ENCODE measurements at regions not wholly inside any gene's neighbourhood (a gene's known extent, or its start where the extent isn't known, plus 50 kb on each side); places are given as distances from the start of the nearest gene placed in this dataset.
A peak's percentile ranks its signal among the peaks of the same experiment; 100 is the strongest.

DNA sequence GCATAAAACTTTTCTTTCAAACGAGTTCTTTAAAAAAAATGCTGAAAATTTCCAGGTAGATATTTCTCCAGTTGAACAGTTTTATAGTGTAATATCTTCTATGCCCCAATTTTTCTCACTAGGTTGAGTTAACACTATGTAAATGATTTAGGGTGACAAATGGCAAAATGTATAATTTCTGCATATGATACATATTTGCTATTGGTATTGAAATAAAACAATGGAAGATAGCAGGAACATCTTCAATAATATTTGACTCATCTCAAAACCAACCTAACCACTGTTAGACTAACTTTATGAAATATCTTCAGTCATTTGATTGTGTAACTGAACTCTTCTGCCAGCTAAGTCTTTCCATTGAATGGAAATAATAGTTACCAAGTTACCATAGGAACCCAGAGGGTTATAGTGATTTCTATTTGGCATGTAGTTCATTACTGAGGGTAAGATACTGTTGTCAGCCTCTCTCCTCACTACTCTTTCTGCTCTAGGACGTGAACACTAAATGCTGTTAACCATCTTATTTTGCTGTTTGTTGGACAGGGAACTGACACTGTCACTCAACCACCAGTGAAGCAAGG is 824.7 kb upstream of the NECTIN3 start:
- H3K4me3 ChIP-seq (ENCODE audit: low read length): no peak overlapping the region
- no peak for DNase-seq (ENCODE audit: low read depth, low spot score)

DNA sequence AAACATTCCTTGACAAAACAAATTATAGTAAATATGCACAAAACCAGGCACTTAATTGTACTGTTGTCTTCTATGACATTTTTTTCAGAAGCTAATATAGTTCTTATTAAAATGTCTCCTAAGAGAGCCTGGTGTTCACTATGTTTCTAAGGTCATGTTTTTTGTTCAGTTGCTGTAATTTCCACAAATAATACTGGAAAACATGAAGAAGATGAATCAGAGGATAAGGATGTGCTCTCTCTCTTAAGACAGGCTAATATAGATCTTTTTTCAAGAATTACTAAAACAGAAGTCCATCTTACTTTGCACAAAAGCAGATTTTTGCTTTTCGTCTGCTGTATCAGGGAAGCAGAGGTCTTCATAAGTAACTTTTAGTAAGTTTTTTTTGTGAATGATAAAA is 823.0 kb upstream of the NECTIN3 start:
- no peak overlapping the region for H3K4me3 ChIP-seq (ENCODE audit: low read length)
- no peak for DNase-seq (ENCODE audit: low read depth, low spot score)

DNA sequence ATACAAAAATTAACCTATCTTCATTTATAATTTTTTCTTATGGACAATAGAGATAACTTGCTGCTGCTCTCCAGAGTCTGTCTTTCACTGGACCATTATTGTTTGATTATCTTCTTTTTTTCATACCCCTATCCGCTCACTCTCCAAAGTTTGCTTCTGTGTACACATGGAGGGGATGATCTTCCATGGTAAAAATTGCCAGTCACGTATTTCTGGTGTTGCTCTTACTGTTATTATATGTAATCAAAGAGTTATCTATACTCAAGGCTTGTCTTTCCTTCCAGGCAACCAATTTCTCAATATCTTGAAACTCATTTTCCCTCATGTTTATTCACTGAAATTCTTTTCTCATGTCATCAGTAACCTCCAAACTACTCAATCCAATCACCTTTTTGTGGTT is 817.8 kb upstream of the NECTIN3 start:
- DNase-seq (ENCODE audit: low read depth, low spot score): no peak
- no peak overlapping the region for H3K4me3 ChIP-seq (ENCODE audit: low read length)

DNA sequence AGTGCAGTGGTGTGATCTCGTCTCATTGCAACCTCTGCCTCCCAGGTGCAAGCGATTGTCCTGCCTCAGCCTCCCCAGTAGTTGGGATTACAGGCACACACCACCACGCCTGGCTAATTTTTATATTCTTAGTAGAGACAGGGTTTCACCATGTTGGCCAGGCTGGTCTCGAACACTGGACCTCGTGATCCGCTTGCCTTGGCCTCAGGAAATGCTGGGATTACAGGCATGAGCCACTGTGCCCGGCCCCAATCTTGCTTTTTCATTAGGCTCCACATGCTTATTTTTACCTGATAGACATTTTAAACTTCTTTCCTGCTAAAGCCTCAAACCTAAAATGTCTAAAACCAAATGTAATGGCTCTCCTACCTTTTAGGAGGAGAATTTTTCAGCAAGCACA is 817.0 kb upstream of the NECTIN3 start:
- no peak for DNase-seq (ENCODE audit: low read depth, low spot score)
- H3K4me3 ChIP-seq (ENCODE audit: low read length): no peak overlapping the region

DNA sequence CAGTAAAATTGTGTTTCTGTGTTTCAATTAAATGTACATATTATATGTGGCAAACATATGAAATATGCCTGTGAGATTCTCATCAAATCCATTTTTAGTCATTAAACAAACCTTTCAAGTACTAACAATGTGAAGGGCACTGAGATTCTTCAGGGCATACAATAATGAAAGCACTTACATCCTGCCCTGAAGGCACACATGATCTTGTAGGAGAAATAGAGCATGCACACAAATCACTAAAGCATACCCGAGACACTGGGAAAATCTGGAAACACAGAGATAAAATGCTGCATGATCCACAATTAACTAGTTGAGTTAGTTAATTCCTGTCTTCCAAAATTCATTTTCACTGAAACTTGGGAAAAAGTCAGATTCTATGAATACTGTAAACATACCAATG is 810.5 kb upstream of the NECTIN3 start:
- no peak overlapping the region for H3K4me3 ChIP-seq (ENCODE audit: low read length)
- DNase-seq (ENCODE audit: low read depth, low spot score): no peak

DNA sequence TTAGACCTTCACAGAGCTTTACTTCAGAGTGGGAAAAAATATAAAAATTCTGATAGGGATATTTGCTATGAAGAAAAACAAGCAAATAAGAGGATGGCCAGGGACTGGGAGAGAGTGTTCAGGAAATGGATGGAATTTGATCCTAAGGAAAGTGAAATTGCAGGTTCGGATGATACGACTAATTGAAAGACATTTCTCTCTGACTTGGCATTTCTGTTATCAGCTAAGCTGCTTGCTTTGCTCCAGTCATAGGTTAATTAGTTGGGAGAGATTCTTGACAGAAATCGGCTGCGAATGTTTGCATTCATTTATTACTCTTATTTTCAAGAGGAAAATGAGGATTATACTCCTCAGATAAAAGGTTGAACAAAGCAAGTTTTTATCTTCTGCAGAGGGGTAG is 808.7 kb upstream of the NECTIN3 start:
- no peak for DNase-seq (ENCODE audit: low read depth, low spot score)
- no peak overlapping the region for H3K4me3 ChIP-seq (ENCODE audit: low read length)

DNA sequence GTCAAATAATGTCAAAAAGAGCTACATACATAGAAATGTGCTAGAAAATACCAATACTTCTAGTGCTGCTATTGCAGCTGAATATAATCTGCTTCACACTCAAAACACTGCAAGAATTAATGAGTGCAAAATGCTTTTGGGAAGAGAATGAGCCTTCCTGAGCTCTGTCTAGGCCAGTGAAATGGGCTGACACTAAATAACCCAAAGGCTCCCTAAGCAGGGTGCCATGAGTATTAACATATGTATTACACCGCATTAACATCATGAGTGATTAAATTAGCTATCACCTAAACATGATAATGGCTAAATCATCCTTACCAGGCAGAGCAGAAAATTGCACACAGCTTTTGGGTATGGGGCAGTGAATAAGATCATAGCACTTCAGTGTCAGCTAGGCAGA is 806.3 kb upstream of the NECTIN3 start:
- no peak for DNase-seq (ENCODE audit: low read depth, low spot score)

DNA sequence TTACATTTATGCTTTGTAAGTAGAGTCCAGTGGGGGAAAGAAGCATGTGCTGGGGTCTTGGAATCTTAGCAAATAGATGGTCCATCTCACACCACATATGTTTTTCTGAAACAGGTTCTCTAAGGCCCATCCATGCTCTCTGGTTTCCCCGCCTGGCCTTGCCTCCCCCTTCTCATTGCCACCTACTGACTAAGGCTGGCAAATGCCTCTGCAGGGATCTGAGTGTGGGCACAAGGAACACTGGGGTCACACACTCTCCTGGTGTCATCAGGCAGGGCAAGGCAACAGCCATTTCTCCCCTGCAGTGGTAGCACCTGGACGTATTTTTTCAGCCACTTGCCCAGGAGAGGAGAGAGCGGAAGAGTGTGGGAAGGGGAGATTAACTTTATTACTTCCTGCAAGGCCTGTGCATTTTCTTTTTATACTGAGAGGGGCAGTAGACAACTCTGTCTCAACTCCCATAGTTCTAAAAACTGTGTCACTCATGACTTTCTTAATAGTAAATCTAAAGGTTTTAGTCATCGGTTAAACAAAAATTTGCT is 804.2 kb upstream of the NECTIN3 start:
- no peak overlapping the region for H3K4me3 ChIP-seq (ENCODE audit: low read length)
- no peak for DNase-seq (ENCODE audit: low read depth, low spot score)

More for the DNA sequence above, 806.3 kb upstream of the NECTIN3 start:
- no peak overlapping the region for H3K4me3 ChIP-seq (ENCODE audit: low read length)

DNA sequence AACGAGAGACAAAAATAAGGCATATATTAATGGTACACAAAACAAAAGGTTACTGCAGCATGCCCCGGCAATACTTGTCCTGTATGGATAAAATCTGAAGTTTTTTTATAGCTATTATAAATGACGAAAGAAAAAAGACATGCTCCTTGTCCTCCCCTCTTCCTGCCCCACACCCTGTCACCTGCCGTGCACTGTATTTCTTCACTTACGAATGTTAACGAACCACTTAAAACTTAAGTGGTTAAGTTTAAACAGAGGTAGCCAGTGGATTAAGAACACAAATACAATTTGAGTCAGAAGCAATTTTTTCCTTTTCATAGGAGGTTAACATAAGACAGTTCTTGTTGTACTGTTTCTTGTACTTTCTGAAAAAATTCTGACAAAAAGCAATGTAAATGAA is 799.1 kb upstream of the NECTIN3 start:
- no peak overlapping the region for H3K4me3 ChIP-seq (ENCODE audit: low read length)
- no peak for DNase-seq (ENCODE audit: low read depth, low spot score)

DNA sequence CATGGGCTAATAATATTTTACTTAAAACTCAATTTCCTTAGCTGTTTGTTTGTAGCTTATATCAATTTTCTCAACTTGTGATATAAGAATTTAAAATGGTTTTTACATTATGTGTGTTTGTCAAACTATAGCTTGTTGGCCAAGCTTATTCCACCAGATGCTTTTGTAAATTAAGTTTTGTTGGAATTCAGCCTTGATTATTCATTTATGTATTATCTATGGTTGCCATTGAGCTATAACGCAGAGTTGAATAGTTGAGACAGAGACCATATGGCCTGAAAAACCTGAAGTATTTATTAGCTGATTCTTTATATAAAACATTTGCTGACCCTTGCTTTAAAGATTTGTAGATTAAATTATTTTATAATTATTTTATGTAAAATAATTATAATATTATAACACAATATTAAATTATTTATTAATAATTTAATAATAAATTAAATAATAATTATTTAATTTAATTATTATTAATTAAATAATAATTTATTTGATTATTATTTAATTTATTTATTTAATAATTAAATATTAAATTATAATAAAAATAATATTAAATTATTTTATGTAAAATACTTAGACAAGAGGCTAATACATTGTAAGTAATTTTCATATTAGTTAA is 779.6 kb upstream of the NECTIN3 start:
- H3K4me3 ChIP-seq (ENCODE audit: low read length): no peak overlapping the region
- no peak for DNase-seq (ENCODE audit: low read depth, low spot score)

DNA sequence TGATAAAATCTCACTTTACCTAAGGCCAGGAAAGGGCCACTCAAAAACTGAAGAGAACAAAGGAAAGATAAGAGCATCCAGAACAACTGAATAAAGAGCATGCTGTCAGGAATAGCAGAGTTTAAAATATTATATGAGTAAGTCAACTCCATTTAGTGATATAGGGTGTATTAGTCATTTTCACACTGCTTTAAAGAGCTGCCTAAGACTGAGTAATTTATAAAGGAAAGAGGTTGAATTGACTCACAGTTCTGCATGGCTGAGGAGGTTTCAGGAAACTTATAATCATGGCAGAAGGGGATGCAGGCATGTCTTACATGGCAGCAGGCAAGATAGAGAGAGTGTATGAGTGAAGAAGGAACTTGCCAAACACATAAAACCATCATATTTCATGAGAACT is 778.0 kb upstream of the NECTIN3 start:
- H3K4me3 ChIP-seq (ENCODE audit: low read length): no peak overlapping the region
- DNase-seq (ENCODE audit: low read depth, low spot score): no peak

DNA sequence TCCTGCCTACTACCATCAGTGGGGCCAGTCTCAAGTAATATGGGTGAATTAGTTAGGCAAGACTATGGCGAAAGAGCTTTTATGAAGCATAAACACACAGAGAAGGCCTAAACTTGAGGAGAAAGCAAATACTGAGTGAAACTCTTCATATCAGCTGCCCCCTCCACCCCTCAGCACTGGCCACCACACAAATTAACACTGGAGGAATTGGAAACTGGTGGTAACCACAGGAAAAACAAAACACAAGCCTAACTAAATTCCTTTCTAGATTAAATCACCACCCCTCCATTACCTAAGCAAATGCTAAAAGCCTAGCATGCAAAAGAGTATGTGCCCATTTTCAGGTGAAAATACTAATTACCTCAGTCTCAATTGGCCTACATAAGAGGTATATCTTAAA is 774.7 kb upstream of the NECTIN3 start:
- H3K4me3 ChIP-seq (ENCODE audit: low read length): no peak overlapping the region
- DNase-seq (ENCODE audit: low read depth, low spot score): no peak

DNA sequence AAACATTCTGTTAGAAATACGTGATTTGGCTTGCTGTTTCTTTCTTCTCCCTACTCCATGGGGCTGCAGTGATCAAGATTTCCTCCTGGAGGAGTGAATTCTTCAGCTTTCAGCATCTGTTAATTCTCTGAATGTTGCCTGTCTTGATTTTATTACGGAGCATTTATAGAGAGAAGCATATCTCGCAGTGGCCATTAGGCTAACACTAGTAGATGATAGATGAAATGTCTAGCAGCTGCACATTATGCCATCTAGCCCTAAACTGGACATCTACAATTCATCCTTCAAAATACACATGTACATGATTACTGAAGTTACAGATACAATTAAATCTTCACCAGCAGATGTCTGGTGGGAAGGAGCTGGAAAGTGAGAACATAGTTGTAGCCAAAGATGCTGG is 769.8 kb upstream of the NECTIN3 start:
- H3K4me3 ChIP-seq (ENCODE audit: low read length): no peak overlapping the region
- no peak for DNase-seq (ENCODE audit: low read depth, low spot score)

DNA sequence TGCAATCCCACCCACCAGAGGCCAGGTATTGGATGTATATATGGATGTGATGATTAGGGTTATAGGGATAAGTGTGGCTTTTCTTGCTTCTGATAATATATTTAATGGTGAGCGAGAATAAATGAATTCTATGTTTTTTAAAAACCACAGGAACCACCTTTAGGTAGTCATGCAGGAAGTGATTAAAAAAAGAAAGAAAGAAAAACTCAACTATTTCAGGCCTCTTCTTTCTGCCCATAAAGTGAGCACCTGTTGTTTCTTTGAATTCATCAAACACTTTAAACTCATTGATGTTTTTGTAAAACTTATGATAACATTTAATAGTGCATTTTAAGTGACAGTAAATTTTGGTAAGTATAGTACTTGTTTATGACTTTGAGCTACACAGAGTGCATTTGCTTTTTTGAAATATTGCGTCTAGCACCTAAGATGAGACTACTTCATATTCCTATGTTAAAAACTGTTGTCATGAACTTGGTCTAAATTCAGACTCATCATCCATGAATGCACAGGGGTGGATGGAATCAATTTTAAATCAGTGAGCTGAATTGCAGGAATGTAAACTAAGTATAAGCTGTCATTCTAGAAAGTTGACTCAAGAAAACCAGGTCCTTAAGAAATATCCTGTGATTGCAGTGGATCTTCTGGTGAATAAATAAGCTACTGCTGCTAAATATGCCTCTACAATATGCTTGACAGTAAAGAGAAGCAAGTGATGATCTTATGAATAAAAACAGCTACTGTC is 764.4 kb upstream of the NECTIN3 start:
- peak; percentile 12 for DNase-seq (ENCODE audit: low read depth, low spot score)
- H3K4me3 ChIP-seq (ENCODE audit: low read length): no peak overlapping the region

DNA sequence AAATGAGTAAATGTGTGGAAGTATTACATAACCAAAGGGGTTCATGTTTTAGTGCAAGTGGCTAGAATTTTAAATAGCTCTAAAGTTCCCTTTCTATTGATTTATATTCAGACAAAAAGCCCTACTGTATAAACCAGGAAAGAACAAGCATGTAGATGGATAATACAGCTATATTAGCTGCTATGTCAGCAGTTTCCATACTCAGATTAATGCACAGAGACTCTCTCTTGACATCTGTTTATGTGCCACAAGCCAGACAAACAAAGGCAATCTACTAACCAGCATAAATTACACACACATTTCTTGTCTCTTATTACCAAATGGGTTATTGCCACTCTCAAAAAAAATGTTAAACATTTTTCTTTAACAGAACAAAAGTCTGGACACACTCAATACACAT is 760.1 kb upstream of the NECTIN3 start:
- DNase-seq (ENCODE audit: low read depth, low spot score): no peak
- H3K4me3 ChIP-seq (ENCODE audit: low read length): no peak overlapping the region

DNA sequence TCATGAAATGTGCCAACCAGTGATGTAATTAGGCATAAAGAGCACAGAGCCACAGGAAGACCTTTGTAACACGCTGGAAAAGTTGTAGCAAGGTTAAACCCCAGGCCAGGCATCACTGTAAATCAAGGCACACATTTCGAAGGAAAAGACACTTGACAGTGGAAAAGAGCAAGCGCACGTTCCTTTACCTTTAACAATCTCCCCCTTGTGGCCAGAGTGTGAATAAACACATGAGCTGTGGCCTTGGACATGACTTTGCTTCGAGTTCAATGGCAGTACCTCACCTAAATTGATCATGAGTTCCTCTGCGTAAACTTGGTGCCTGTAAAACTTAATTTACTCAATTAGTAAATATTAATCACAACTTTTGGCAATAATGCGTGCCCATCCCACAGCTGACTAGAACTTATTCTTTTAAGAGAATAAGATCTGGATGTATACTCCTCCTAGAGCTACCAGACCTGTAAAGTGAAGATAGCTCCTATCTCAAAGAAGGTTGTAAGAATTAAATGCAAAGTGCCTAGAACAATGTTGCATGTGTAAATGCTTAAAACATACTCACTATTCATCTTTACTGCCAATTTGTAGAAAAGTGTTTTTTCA is 757.0 kb upstream of the NECTIN3 start:
- DNase-seq (ENCODE audit: low read depth, low spot score): peak; percentile 61
- no peak overlapping the region for H3K4me3 ChIP-seq (ENCODE audit: low read length)

DNA sequence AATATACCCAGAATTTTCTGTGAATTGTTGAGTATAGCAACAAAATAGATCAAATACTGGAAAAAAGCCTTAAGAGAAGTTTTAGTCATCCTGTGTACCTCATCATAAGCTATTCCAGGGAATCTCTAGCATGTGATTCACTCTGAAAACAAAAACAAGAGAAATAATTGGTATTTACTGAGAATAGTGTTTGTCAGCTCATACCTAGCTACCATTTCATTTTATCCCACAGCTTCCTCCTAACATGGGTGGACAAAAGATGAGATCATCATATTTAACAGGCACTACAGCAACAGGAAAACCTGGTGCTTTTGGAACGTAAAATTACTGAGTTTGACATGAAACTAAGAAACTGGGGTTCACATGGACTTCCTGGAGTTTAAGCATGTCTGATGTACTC is 753.5 kb upstream of the NECTIN3 start:
- no peak for DNase-seq (ENCODE audit: low read depth, low spot score)

DNA sequence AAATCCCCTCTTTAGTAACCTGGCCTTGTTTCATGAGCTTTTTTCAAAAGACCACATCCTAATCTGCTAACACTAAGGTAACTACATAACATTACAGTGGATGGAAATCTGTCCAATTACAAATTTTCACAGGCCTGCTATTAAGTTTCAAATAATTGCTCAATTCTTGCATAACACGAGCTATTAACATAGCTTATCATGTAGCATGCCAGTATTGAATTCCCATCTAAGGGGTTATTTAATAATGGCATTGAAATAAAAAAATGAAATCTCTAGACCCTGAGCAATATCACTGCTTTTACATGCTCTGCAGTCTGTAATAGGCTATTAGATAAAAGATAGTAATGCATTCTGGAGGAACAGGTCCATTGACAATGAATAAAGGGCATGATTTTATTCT is 748.3 kb upstream of the NECTIN3 start:
- DNase-seq (ENCODE audit: low read depth, low spot score): no peak
- no peak overlapping the region for H3K4me3 ChIP-seq (ENCODE audit: low read length)

More for the DNA sequence above, 753.5 kb upstream of the NECTIN3 start:
- H3K4me3 ChIP-seq (ENCODE audit: low read length): no peak overlapping the region

DNA sequence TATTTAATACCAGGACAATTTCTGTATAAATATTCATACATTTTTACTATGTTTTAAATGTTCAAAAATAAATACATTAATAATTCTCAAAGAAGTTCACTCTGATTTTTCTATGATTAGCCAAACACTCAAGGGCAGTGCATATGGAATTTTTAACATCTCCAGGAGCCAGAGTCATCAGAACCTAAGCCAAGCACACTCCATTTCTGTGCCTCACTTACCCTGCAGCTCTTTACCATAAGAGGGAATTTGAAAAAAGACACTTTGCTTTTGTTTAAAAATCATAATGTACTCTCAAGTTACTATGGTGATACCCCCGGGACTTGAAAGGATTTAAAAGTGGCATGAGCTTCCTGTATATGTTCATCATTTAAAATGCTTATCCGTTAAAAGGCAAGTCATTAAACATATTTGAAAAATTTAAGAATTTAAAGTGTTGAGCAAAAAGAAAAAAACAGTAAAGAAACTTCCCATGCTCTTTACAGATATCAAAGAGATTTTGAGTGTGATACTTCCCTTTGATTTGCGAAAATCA is 747.4 kb upstream of the NECTIN3 start:
- H3K4me3 ChIP-seq (ENCODE audit: low read length): no peak overlapping the region
- no peak for DNase-seq (ENCODE audit: low read depth, low spot score)

DNA sequence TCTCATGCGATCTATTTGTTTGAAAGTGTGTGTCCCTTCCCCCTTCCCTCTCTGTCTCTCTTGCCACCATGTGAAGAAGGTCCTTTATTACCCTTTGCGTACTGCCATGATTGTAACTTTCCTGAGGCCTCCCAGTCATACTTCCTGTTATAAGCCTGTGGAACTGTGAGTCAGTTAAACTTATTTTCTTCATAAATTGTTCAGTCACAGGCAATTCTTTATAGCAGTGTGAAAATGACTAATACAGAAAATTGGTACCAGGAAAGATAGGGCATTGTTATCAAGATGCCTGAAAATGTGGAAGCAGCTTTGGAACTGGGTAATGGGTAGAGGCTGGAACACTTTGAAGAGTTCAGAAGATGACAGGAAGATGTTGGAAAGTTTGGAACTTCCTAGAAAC is 743.7 kb upstream of the NECTIN3 start:
- H3K4me3 ChIP-seq (ENCODE audit: low read length): no peak overlapping the region
- DNase-seq (ENCODE audit: low read depth, low spot score): no peak
